Trophoblast cell (in vitro differentiated cells and primary cell): ENCODE measurements at regions not wholly inside any gene's neighbourhood (a gene's known extent, or its start where the extent isn't known, plus 50 kb on each side); places are given as distances from the start of the nearest gene placed in this dataset.

Experiments used
- DNase-seq, 2 donors: peaks; one replicate each; pipeline ENCODE4 v3.0.0-alpha.2; 2016
- H2AFZ ChIP-seq: 2 replicates; pipeline ENCODE4 v1.6.1; 2013; ENCODE audit warnings: low read length, moderate library complexity, mild to moderate bottlenecking; ENCODE audit not compliant: insufficient read depth, poor library complexity
- H2AK5ac ChIP-seq: 2 replicates; pipeline ENCODE4 v1.6.1; 2013; ENCODE audit warnings: mild to moderate bottlenecking, low read length
- H2BK120ac ChIP-seq: 2 replicates; pipeline ENCODE4 v1.6.1; 2013; ENCODE audit warnings: low read length, mild to moderate bottlenecking, moderate library complexity; ENCODE audit not compliant: insufficient read depth, poor library complexity
- H2BK12ac ChIP-seq: 2 replicates; pipeline ENCODE4 v1.6.1; 2013; ENCODE audit warnings: mild to moderate bottlenecking, low read length, moderate library complexity
- H2BK5ac ChIP-seq: 2 replicates; pipeline ENCODE4 v1.6.1; 2013; ENCODE audit warnings: low read length, low read depth, moderate library complexity, mild to moderate bottlenecking; ENCODE audit not compliant: poor library complexity
- H3K14ac ChIP-seq: 2 replicates; pipeline ENCODE4 v1.6.1; 2013; ENCODE audit warnings: mild to moderate bottlenecking, low read length
- H3K18ac ChIP-seq: 2 replicates; pipeline ENCODE4 v1.6.1; 2013; ENCODE audit warnings: mild to moderate bottlenecking, low read length
- H3K23ac ChIP-seq: 2 replicates; pipeline ENCODE4 v1.6.1; 2013; ENCODE audit warnings: low read length
- H3K27ac ChIP-seq: 2 replicates; pipeline ENCODE4 v1.5.1; 2013; ENCODE audit warnings: low read depth, mild to moderate bottlenecking, inconsistent platforms, low read length, moderate library complexity
- H3K27me3 ChIP-seq: 2 replicates; pipeline ENCODE4 v1.6.1; 2013; ENCODE audit warnings: inconsistent platforms, mild to moderate bottlenecking, low read length, moderate library complexity; ENCODE audit not compliant: insufficient read depth
- H3K36me3 ChIP-seq, 2 experiments: 1 replicate in 1 of 2; 2 replicates in 1 of 2; pipeline ENCODE4 v1.6.1; 2013; ENCODE audit warnings: low read length in 2 of 2, mild to moderate bottlenecking in 2 of 2, moderate library complexity in 1 of 2; ENCODE audit not compliant: insufficient read depth in 2 of 2, control insufficient read depth in 1 of 2
- H3K4ac ChIP-seq: 2 replicates; pipeline ENCODE4 v1.6.1; 2013; ENCODE audit warnings: low read depth, mild to moderate bottlenecking, low read length, moderate library complexity
- H3K4me1 ChIP-seq, 2 experiments: 1 replicate in 1 of 2; 2 replicates in 1 of 2; pipeline ENCODE4 v1.6.1; 2013; ENCODE audit warnings: low read length in 2 of 2, mild to moderate bottlenecking in 2 of 2, moderate library complexity in 1 of 2; ENCODE audit not compliant: insufficient read depth in 2 of 2, control insufficient read depth in 1 of 2
- H3K4me2 ChIP-seq: 2 replicates; pipeline ENCODE4 v1.6.1; 2013; ENCODE audit warnings: inconsistent platforms, mild to moderate bottlenecking, low read length, moderate library complexity
- H3K4me3 ChIP-seq: 2 replicates; pipeline ENCODE4 v1.5.1; 2013; ENCODE audit warnings: mild to moderate bottlenecking, low read depth, low read length, inconsistent platforms
- H3K79me1 ChIP-seq: one replicate; pipeline ENCODE4 v1.6.1; 2013; ENCODE audit warnings: low read length
- H3K79me2 ChIP-seq: 2 replicates; pipeline ENCODE4 v1.6.1; 2013; ENCODE audit warnings: low read length, mild to moderate bottlenecking; ENCODE audit not compliant: control insufficient read depth, insufficient read depth, poor library complexity
- H3K9ac ChIP-seq: 2 replicates; pipeline ENCODE4 v1.6.1; 2013; ENCODE audit warnings: mild to moderate bottlenecking, low read length
- H3K9me3 ChIP-seq: 2 replicates; pipeline ENCODE4 v1.6.1; 2013; ENCODE audit warnings: low read depth, mild to moderate bottlenecking, control low read depth, inconsistent platforms, low read length; ENCODE audit not compliant: insufficient read depth
- H4K12ac ChIP-seq: 2 replicates; pipeline ENCODE4 v1.6.1; 2013; ENCODE audit warnings: low read depth, mild to moderate bottlenecking, low read length, moderate library complexity
- H4K8ac ChIP-seq: 2 replicates; pipeline ENCODE4 v1.6.1; 2013; ENCODE audit warnings: low read depth, mild to moderate bottlenecking, low read length, moderate library complexity
- H4K91ac ChIP-seq: one replicate; pipeline ENCODE4 v1.6.1; 2013; ENCODE audit warnings: low read depth, mild to moderate bottlenecking, low read length, moderate library complexity
- WGBS: extraction: QIAGEN DNeasy Blood & Tissue Kit; methylation state at CpG from one replicate; pipeline ENCODE4 v1.1.7; 2013; ENCODE audit warnings: missing lambda C conversion rate; ENCODE audit not compliant: insufficient read length, insufficient coverage; ENCODE audit errors: extremely low coverage; 5-methylcytosine and 5-hydroxymethylcytosine counted together

- Histone ChIP-seq H3K14ac (no peak overlapping the region), H3K79me2 (no peaks in the 10 kb centered on the region), H2AFZ (no peak overlapping the region), H3K9me3 (no peaks in the 10 kb centered on the region), H4K8ac (no peak overlapping the region), H3K9ac (no peak overlapping the region), H3K27me3 (no peaks in the 10 kb centered on the region), H3K27ac (no peak overlapping the region), H3K4me2 (no peak overlapping the region), H2BK12ac (no peak overlapping the region), H2BK120ac (no peak overlapping the region), H3K4me3 (no peak overlapping the region), H3K4me1 (no peaks in the 10 kb centered on the region), H3K4ac (no peak overlapping the region), H2AK5ac (no peak overlapping the region), H3K36me3 (no peaks in the 10 kb centered on the region), H3K18ac (no peak overlapping the region), H2BK5ac (no peak overlapping the region), H4K91ac (no peak overlapping the region), H3K79me1 (no peaks in the 10 kb centered on the region), H3K23ac (no peak overlapping the region), H4K12ac (no peak overlapping the region)
- DNase-seq, result no peak
- no CpG with 5 or more reads among the region's 3 CpGs for WGBS
These were observed 291.9 kb upstream of the GRM7 start for GRCh38 chr3:6568999-6569493.

GRCh38 chr3:6571448-6571847 is 289.5 kb upstream of the GRM7 start:
- H4K91ac ChIP-seq, result no peak overlapping the region
- H3K4ac ChIP-seq, result no peak overlapping the region
- no peaks in the 10 kb centered on the region for H3K79me2 ChIP-seq
- no peak overlapping the region for H4K12ac ChIP-seq
- no peak overlapping the region for H3K14ac ChIP-seq
- WGBS, result no CpG with 5 or more reads among the region's 3 CpGs
- H2BK12ac ChIP-seq, result no peak overlapping the region
- H3K9ac ChIP-seq, result no peak overlapping the region
- H3K36me3 ChIP-seq, result no peaks in the 10 kb centered on the region
- no peak overlapping the region for H3K4me2 ChIP-seq
- no peak for DNase-seq
- H4K8ac ChIP-seq, result no peak overlapping the region
- H3K79me1 ChIP-seq, result no peaks in the 10 kb centered on the region
- H2BK120ac ChIP-seq, result no peak overlapping the region
- H3K18ac ChIP-seq, result no peak overlapping the region
- no peak overlapping the region for H3K23ac ChIP-seq
- no peak overlapping the region for H2BK5ac ChIP-seq
- H3K27ac ChIP-seq, result no peak overlapping the region
- H2AK5ac ChIP-seq, result no peak overlapping the region
- H3K27me3 ChIP-seq, result no peaks in the 10 kb centered on the region
- H2AFZ ChIP-seq, result no peak overlapping the region
- no peaks in the 10 kb centered on the region for H3K4me1 ChIP-seq
- no peaks in the 10 kb centered on the region for H3K9me3 ChIP-seq
- H3K4me3 ChIP-seq, result no peak overlapping the region

- Histone ChIP-seq H2AK5ac (no peak overlapping the region), H2BK120ac (no peak overlapping the region), H3K4ac (no peak overlapping the region), H3K36me3 (no peaks in the 10 kb centered on the region), H3K9ac (no peak overlapping the region), H3K14ac (no peak overlapping the region), H3K27me3 (no peaks in the 10 kb centered on the region), H2AFZ (no peak overlapping the region), H3K18ac (no peak overlapping the region), H2BK12ac (no peak overlapping the region), H3K27ac (no peak overlapping the region), H3K79me1 (no peaks in the 10 kb centered on the region), H3K4me2 (no peak overlapping the region), H4K91ac (no peak overlapping the region), H3K4me3 (no peak overlapping the region), H3K79me2 (no peaks in the 10 kb centered on the region), H3K9me3 (no peaks in the 10 kb centered on the region), H4K12ac (no peak overlapping the region), H4K8ac (no peak overlapping the region), H3K23ac (no peak overlapping the region), H2BK5ac (no peak overlapping the region), H3K4me1 (no peaks in the 10 kb centered on the region)
- no peak for DNase-seq
These were observed 283.3 kb upstream of the GRM7 start for GRCh38 chr3:6577584-6577983.

GRCh38 chr3:6578526-6578925 is 282.4 kb upstream of the GRM7 start:
- no CpG with 5 or more reads among the region's 1 CpG for WGBS
- no peak overlapping the region for H2AFZ ChIP-seq
- no peak overlapping the region for H3K4ac ChIP-seq
- no peak overlapping the region for H2BK120ac ChIP-seq
- H3K27me3 ChIP-seq, result no peaks in the 10 kb centered on the region
- H3K9ac ChIP-seq, result no peak overlapping the region
- H2BK12ac ChIP-seq, result no peak overlapping the region
- no peaks in the 10 kb centered on the region for H3K79me2 ChIP-seq
- H3K36me3 ChIP-seq, result no peaks in the 10 kb centered on the region
- H4K8ac ChIP-seq, result no peak overlapping the region
- H3K4me2 ChIP-seq, result no peak overlapping the region
- no peak overlapping the region for H4K91ac ChIP-seq
- H3K27ac ChIP-seq, result no peak overlapping the region
- H4K12ac ChIP-seq, result no peak overlapping the region
- DNase-seq, result peak in 1 of 2 donors; percentile 20
- H2AK5ac ChIP-seq, result no peak overlapping the region
- no peaks in the 10 kb centered on the region for H3K4me1 ChIP-seq
- no peak overlapping the region for H3K18ac ChIP-seq
- H2BK5ac ChIP-seq, result no peak overlapping the region
- no peaks in the 10 kb centered on the region for H3K9me3 ChIP-seq
- H3K79me1 ChIP-seq, result no peaks in the 10 kb centered on the region
- H3K23ac ChIP-seq, result no peak overlapping the region
- no peak overlapping the region for H3K14ac ChIP-seq
- H3K4me3 ChIP-seq, result no peak overlapping the region
